Activated naive CD8-positive, alpha-beta T cell treated with anti-CD3 and anti-CD28 coated beads, Interleukin-2, amount 50 U/mL, for 24 hours (primary cell): ENCODE measurements at regions not wholly inside any gene's neighbourhood (a gene's known extent, or its start where the extent isn't known, plus 50 kb on each side); places are given as distances from the start of the nearest gene placed in this dataset.

ENCODE experiments used
- ATAC-seq: fragments of 150-1000 bp; cut with Tn5 transposase; one replicate; pipeline ENCODE4 v1.10.0; 2021
- DNase-seq: peaks from one replicate; pipeline ENCODE4 v3.0.0; 2021
- H3K27ac Mint-ChIP-seq: one replicate; pipeline ENCODE4 v1.8.0; 2021; ENCODE audit warnings: mild to moderate bottlenecking, mixed read lengths
- H3K27me3 Mint-ChIP-seq: one replicate; pipeline ENCODE4 v1.8.0; 2021; ENCODE audit warnings: mixed read lengths
- H3K36me3 Mint-ChIP-seq: one replicate; pipeline ENCODE4 v1.8.0; 2021; ENCODE audit warnings: low read depth, mixed read lengths
- H3K4me1 Mint-ChIP-seq: one replicate; pipeline ENCODE4 v1.8.0; 2021; ENCODE audit warnings: mixed read lengths
- H3K4me3 Mint-ChIP-seq: one replicate; pipeline ENCODE4 v1.8.0; 2021; ENCODE audit warnings: mild to moderate bottlenecking, moderate library complexity, mixed read lengths
- H3K9me3 Mint-ChIP-seq: one replicate; pipeline ENCODE4 v1.8.0; 2021; ENCODE audit warnings: mixed read lengths

DNA sequence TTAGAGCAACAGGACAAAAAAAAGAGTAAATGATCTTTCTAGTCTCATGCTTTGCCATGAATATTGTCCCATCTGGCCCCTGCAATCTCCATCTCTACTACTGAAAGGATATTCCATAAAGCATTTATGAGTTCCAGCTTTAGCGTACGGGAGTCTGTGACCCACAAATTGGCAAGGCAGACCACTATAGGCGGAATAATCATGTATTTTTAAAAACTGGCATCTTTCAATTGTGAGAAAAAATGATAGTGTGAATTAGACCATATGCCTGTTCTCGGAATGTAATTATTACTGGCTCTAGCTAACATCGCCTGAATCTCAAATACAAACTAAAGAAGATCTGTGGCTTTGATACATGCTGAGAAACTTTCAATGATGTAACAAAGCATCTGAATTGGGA is 738.1 kb upstream of the NXPH2 start:
- no peaks in the 10 kb centered on the region for H3K4me1 Mint-ChIP-seq
- H3K36me3 Mint-ChIP-seq: no peaks in the 10 kb centered on the region
- no peaks in the 10 kb centered on the region for H3K27me3 Mint-ChIP-seq
- ATAC-seq (no peak), DNase-seq (no peak)
- H3K9me3 Mint-ChIP-seq: peaks cover 26% of the 10 kb centered on the region
- no peak overlapping the region for H3K4me3 Mint-ChIP-seq
- no peak overlapping the region for H3K27ac Mint-ChIP-seq

DNA sequence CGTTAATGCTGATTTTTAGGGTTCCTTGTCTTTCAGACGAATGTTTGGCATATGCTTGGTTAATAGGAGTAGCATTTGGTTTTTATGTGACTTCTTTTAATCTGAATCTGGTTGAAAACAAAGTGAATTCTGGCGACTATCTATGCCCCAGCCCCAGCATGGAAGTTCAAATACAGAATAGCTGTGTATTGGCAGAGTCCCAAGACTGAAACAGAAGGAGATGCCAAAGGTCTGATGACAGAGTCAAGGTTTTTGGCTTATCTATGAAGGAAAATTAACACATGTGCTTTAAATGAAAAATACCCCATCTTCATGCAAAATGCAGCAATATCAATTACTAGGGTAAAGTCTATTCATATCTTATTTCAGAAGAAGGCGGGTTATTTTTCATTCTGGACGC is 734.8 kb upstream of the NXPH2 start:
- DNase-seq: no peak
- ATAC-seq: no peak
- Mint-ChIP-seq H3K36me3 (no peaks in the 10 kb centered on the region), H3K27ac (no peak overlapping the region), H3K9me3 (peaks cover 14% of the 10 kb centered on the region), H3K27me3 (no peaks in the 10 kb centered on the region), H3K4me1 (no peaks in the 10 kb centered on the region), H3K4me3 (no peak overlapping the region)

DNA sequence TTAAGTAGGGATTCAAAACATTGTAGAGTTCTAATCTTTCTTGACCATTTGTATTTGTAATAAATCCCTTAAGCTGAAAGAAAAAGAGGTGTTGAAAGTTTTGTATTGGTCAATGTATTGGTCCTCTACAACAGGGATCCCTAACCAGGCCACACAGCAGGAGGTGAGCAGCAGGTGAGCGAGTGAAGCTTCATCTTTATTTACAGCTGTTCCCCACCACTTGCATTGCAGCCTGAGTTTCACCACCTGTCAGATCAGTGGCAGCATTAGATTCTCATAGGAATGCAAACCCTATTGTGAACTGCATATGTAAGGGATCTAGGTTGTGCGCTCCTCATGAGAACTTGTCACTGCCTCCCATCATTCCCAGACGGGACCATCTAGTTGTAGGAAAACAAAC is 715.7 kb upstream of the NXPH2 start:
- H3K4me3 Mint-ChIP-seq: no peak overlapping the region
- H3K27ac Mint-ChIP-seq: no peak overlapping the region
- DNase-seq (no peak), ATAC-seq (no peak)
- H3K27me3 Mint-ChIP-seq: no peaks in the 10 kb centered on the region
- H3K4me1 Mint-ChIP-seq: no peaks in the 10 kb centered on the region
- peaks cover 38% of the 10 kb centered on the region for H3K9me3 Mint-ChIP-seq
- no peaks in the 10 kb centered on the region for H3K36me3 Mint-ChIP-seq

DNA sequence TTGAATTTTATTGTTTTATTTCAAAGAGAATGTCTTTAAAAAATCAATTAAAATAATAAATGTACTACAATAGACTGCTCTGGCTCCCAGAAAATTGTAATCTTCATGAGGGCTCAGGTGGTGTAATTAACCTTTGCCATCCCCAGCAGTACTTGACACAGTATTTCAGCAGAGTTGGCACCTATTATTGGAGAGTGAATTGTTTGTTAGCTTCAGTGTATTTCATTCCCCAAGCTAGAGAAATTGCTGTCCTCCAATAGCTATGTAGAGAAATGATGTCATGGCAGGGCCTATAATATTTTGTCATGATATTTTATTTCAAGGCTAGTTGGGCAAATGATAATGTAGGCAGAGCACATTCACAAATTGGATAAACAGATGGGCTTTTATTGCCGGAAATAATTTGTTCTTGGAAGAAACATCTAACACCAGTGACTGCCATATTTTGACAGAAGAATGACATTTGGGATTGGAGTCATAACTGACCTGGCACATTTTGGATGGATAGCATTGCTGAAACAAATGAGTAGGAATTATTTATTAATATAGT is 712.0 kb upstream of the NXPH2 start:
- no peak for DNase-seq
- Mint-ChIP-seq H3K9me3 (peaks cover 20% of the 10 kb centered on the region), H3K27ac (no peak overlapping the region), H3K36me3 (no peaks in the 10 kb centered on the region), H3K4me3 (no peak overlapping the region), H3K27me3 (no peaks in the 10 kb centered on the region), H3K4me1 (no peaks in the 10 kb centered on the region)
- no peak for ATAC-seq

DNA sequence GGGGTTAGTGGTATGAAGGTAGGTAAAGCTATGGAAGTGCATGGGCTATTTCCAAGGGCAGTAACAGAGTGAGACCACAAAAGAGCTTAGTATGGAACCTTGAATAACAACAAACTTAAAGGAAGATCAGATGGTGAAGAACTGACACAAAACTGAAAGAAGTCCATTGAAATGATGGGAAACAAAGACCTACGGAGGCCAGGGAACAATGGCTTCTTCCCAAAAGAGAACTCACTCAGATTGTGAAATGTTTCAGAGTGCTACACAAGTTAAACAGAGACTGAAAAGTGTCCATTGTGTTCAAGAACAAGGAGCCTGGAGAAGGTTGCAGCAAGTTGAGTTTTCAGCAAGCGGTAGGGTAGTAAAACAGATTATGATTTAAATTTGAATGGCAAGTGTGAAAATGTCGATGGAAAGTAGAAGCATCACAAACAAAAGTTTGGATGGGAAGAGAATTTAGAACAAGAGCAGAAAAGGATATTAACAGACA is 700.0 kb upstream of the NXPH2 start:
- Mint-ChIP-seq H3K27me3 (no peaks in the 10 kb centered on the region), H3K4me3 (no peak overlapping the region), H3K4me1 (no peaks in the 10 kb centered on the region), H3K36me3 (no peaks in the 10 kb centered on the region), H3K9me3 (peaks cover 21% of the 10 kb centered on the region), H3K27ac (no peak overlapping the region)
- ATAC-seq: no peak
- DNase-seq: no peak

DNA sequence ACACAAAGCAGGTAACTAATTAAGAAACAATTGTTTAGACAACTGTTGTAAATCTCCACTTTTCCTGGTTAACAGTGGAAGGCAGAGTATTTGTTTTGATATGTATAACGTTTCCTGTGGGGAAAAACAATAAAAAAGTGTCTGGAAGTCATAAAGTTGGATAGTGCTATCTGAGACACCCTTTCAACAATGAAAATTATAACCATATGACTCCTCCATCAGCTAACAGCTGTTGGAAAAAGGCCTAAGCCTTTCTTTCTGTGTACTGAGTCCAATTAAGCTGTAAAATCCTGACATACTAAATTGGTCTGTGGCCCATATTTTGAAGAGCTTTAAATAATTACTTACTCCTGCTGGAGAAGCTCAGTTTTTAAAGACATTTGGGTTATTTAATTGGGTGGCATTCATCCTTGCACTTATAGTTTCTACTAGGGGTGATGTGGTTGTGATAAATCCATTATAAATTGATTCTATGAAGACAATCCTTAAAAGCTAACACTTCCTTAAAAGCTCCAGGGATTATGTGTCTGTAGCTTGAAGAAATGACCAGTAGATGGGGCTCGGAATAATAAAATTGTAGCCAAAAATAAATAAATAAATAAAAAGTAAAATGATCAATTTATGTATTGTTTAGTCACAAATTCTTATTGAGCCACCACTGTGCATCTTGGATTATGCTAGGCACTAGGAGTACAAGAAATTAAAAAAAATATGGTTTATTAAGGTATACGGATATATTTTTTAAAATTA is 698.1 kb upstream of the NXPH2 start:
- no peaks in the 10 kb centered on the region for H3K27me3 Mint-ChIP-seq
- H3K27ac Mint-ChIP-seq: no peak overlapping the region
- no peaks in the 10 kb centered on the region for H3K4me1 Mint-ChIP-seq
- ATAC-seq (no peak), DNase-seq (no peak)
- no peaks in the 10 kb centered on the region for H3K36me3 Mint-ChIP-seq
- peaks cover 21% of the 10 kb centered on the region for H3K9me3 Mint-ChIP-seq
- H3K4me3 Mint-ChIP-seq: no peak overlapping the region

DNA sequence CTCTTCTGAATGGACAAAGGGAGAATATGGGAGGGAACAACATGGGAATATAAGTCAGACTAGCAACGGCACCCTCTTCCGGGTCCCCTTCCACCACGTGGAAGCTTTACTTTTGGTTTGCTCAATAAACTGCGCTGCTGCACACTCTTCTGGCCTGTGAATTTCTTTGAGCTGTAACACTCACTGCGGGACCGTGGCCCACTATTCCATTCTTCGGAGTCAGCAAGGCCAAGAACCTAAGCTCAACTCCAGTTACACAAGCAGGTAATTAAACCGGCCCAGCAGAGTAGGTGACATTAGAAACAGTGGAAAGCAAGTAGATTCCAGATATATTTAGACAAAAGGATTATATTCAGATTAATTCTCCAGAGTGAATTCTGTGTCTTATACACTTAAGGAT is 697.4 kb upstream of the NXPH2 start:
- Mint-ChIP-seq H3K36me3 (no peaks in the 10 kb centered on the region), H3K27ac (no peak overlapping the region)

DNA sequence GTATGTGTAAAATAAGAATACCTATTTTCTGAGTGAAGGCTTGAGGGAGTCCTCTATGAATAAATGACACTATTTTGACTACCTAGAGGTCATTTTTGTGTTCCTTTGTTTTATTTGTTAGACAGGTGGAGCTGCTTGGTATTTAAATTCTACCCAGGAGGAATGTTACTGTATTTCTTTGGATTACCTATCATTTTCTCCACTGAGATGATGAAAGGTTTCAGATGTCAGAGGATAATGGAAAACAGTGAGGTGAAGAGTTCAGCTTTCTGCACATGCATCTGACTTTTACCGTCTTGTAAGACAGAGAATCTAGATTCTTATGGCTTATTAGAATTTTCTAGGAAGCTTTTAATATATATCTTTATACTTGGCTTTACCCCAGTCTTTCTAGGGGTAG is 689.8 kb upstream of the NXPH2 start:
- H3K27me3 Mint-ChIP-seq: no peaks in the 10 kb centered on the region
- peaks cover 15% of the 10 kb centered on the region for H3K9me3 Mint-ChIP-seq
- H3K36me3 Mint-ChIP-seq: no peaks in the 10 kb centered on the region
- H3K4me1 Mint-ChIP-seq: no peaks in the 10 kb centered on the region
- no peak overlapping the region for H3K4me3 Mint-ChIP-seq
- DNase-seq (no peak), ATAC-seq (no peak)
- no peak overlapping the region for H3K27ac Mint-ChIP-seq

More for the DNA sequence above, 697.4 kb upstream of the NXPH2 start:
- Mint-ChIP-seq H3K4me3 (no peak overlapping the region), H3K9me3 (peaks cover 25% of the 10 kb centered on the region), H3K4me1 (no peaks in the 10 kb centered on the region), H3K27me3 (no peaks in the 10 kb centered on the region)
- no peak for DNase-seq
- no peak for ATAC-seq

DNA sequence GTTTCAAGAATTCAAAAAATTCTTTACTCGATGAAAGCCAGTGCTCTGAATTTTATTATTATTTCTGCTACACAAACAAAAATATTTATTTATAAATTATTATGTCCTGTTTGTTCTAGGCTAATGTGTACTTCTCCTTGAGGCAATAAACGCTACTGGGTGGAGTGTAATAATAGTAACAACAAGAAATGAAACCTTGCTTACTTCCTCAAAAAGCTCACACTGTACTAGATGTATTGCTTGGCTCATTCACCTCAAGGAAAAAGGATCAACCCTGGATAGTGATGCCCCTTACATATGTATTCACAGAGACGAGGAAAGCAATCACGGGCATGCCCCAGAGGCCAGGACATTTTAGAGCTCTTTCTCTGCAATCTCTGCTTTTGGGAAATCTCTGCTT is 685.6 kb upstream of the NXPH2 start:
- Mint-ChIP-seq H3K4me1 (no peaks in the 10 kb centered on the region), H3K27ac (no peak overlapping the region), H3K4me3 (no peak overlapping the region), H3K27me3 (no peaks in the 10 kb centered on the region), H3K9me3 (peaks cover 18% of the 10 kb centered on the region), H3K36me3 (no peaks in the 10 kb centered on the region)
- ATAC-seq (no peak), DNase-seq (no peak)

DNA sequence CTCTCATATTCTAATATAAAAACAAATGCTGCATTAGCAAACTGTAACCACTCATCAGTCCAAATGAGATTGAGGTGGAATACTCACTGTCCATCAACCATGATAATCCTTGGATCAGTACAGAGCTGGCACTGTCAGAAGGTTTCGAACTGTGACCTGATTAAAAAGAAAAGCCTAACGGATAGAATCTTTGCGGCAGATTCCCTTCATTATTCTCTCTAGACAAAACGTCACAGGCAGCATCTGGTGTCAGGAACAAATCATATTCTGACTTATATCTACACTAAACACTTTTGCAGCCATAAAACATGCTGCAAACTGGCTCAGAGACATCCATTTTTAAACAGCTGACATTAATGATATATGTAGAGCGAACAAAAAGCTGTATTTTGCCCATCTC is 677.7 kb upstream of the NXPH2 start:
- Mint-ChIP-seq H3K27me3 (no peaks in the 10 kb centered on the region), H3K36me3 (no peaks in the 10 kb centered on the region), H3K4me1 (no peaks in the 10 kb centered on the region), H3K4me3 (no peak overlapping the region), H3K9me3 (peaks cover 15% of the 10 kb centered on the region), H3K27ac (no peak overlapping the region)
- no peak for DNase-seq
- ATAC-seq: no peak

DNA sequence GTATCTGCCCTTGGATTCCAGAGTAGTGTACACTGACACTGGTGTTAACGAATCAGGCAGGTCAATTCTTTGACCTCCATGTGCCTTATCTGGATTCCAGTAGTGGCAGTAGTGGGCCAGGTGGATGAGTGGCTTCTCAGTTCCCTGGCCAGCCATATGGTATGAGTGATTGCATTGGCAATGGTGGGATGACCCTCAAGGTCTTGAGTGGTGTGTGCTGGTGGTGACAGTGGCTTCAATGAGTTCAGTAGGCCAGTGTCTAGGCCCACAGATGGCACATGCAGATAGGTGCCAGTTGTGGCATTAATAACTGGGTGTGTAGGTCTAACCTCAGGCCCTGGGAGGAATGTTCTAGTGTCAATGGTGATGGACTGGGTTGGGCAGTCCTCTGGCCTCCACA is 674.1 kb upstream of the NXPH2 start:
- Mint-ChIP-seq H3K9me3 (peaks cover 15% of the 10 kb centered on the region), H3K4me3 (no peak overlapping the region), H3K27me3 (no peaks in the 10 kb centered on the region), H3K4me1 (no peaks in the 10 kb centered on the region), H3K36me3 (no peaks in the 10 kb centered on the region), H3K27ac (no peak overlapping the region)
- ATAC-seq (no peak), DNase-seq (no peak)

DNA sequence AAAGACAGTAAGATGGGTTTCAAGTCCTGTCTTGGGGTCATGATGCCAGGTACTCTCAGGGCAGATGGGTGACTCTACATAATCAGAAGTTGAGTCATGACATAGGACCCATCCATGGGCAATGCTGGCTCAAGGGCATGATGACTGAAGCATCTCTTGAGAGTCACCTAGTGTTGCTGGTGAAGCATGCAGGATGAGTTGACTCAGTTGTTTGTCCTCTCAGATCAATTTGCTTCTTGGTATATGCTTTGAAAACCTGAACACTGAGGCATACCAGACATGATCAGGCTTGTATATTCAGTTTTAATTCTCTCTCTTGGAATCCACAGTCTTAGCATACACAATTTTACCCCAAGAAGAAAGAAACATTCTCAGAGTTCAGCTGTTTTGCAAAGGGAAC is 658.9 kb upstream of the NXPH2 start:
- Mint-ChIP-seq H3K27me3 (no peaks in the 10 kb centered on the region), H3K9me3 (peaks cover 11% of the 10 kb centered on the region), H3K4me3 (no peak overlapping the region), H3K36me3 (no peaks in the 10 kb centered on the region), H3K27ac (no peak overlapping the region), H3K4me1 (no peaks in the 10 kb centered on the region)
- no peak for DNase-seq
- no peak for ATAC-seq

DNA sequence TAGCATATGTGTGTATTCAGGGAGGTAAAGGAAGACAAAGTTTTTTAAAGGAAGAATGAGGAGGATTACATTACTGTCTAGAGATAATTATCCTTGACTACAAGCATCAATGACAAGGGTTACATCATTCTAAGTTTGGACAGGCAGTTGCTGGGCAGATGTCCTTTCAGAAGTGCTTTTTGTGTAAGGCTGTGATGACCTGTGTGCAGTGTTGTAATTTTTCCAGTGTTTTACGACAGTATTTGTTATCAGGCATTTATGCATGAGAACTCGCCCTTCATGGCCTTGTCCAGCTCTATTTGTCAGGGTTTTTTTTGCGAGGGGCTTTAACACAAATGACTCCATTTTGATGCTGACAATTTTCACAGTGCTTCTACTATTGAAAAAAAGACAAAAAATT is 658.3 kb upstream of the NXPH2 start:
- Mint-ChIP-seq H3K9me3 (peaks cover 7% of the 10 kb centered on the region), H3K4me3 (no peak overlapping the region), H3K27ac (no peak overlapping the region), H3K4me1 (no peaks in the 10 kb centered on the region), H3K36me3 (no peaks in the 10 kb centered on the region), H3K27me3 (no peaks in the 10 kb centered on the region)
- no peak for ATAC-seq
- no peak for DNase-seq

DNA sequence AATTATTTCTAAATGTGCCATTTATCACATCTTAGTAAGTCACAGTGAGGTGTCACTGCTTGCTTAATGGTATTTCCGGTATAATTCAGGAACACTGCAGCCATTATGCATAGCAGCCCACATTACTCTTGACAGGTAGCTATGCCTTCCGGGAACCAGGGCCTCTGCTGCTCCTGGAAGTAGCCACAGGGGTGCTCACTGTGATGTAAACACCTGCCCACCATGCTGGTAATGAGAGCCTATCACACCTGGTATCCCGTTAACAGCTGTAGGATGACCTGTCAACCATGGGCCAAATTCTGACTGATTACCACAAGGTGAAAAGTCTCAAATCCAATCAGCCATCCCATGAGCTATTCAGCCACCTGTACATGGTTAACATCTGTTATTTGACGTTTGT is 647.0 kb upstream of the NXPH2 start:
- Mint-ChIP-seq H3K27ac (no peak overlapping the region), H3K9me3 (peaks cover 10% of the 10 kb centered on the region), H3K27me3 (no peaks in the 10 kb centered on the region), H3K4me1 (no peaks in the 10 kb centered on the region), H3K36me3 (no peaks in the 10 kb centered on the region), H3K4me3 (no peak overlapping the region)
- no peak for DNase-seq
- ATAC-seq: no peak

DNA sequence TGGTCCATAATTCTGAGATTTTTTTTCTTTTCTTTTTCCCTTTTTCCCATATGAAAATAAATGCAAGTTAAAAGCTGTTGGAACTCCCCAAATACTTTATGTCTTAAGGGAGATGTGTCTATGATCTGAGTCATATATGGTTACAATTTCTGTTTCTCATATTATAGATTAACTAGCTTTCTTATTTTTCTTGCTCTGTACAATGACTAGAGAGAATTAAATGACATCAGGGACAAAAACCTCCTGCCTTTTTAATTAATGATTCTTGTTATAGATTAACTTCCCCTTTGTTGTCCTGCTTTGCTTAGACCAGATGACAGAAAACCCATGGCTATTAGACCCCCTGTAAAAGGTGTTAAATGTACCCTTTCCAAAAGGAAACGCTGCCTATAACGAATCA is 643.9 kb upstream of the NXPH2 start:
- Mint-ChIP-seq H3K27ac (no peak overlapping the region), H3K27me3 (no peaks in the 10 kb centered on the region), H3K4me1 (no peaks in the 10 kb centered on the region), H3K9me3 (peaks cover 7% of the 10 kb centered on the region), H3K36me3 (no peaks in the 10 kb centered on the region), H3K4me3 (no peak overlapping the region)
- ATAC-seq: no peak
- no peak for DNase-seq

DNA sequence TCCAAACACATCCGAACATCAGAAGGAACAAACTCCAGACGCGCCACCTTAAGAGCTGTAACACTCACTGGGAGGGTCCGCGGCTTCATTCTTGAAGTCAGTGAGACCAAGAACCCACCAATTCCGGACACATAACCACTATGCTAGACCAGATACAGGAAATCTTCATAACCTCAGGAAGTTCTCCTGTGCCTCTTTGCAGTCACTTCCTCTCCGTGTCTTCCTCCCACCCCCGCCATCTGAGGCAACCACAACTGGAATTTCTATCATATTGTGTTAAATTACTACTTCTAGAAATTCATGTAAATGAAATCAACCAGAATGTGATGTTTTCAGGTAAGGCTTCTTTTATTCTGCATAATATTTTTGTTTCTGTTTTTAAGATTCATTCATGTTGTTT is 631.0 kb upstream of the NXPH2 start:
- H3K27ac Mint-ChIP-seq: no peak overlapping the region
- no peaks in the 10 kb centered on the region for H3K27me3 Mint-ChIP-seq

More for the DNA sequence above, 631.0 kb upstream of the NXPH2 start:
- Mint-ChIP-seq H3K4me1 (no peaks in the 10 kb centered on the region), H3K4me3 (no peak overlapping the region), H3K9me3 (peaks cover 16% of the 10 kb centered on the region), H3K36me3 (no peaks in the 10 kb centered on the region)
- ATAC-seq (no peak), DNase-seq (no peak)
